Anterior cingulate cortex (tissue), 58 donors: ENCODE measurements at regions not wholly inside any gene's neighbourhood (a gene's known extent, or its start where the extent isn't known, plus 50 kb on each side); places are given as distances from the start of the nearest gene placed in this dataset.

Experiments used
- DNase-seq, 58 donors: peaks; one replicate each; lab custom pipeline; 2025; lab: John Stamatoyannopoulos, UW

- no peak for DNase-seq
Observed at GRCh38 chr9:108225149-108225800, 630.5 kb downstream of the ACTL7B start.

- no peak for DNase-seq
Observed at GRCh38 chr9:108224716-108225115, 631.1 kb downstream of the ACTL7B start.

GRCh38 chr9:108219664-108220063 lies 636.1 kb downstream of the ACTL7B start:
- no peak for DNase-seq

- no peak for DNase-seq
Observed at GRCh38 chr9:108217431-108218349, 638.1 kb downstream of the ACTL7B start.

GRCh38 chr9:108213511-108213910 lies 642.3 kb downstream of the ACTL7B start:
- DNase-seq: no peak

GRCh38 chr9:108212184-108212583 lies 643.6 kb downstream of the ACTL7B start:
- DNase-seq: peak in 6 of 58 donors; percentile 1 to 56 (median 8)

GRCh38 chr9:108211411-108211955 lies 644.3 kb downstream of the ACTL7B start:
- DNase-seq: no peak

GRCh38 chr9:108209132-108209685 lies 646.6 kb downstream of the ACTL7B start:
- no peak for DNase-seq

- DNase-seq: peak in 32 of 58 donors; percentile 2 to 73 (median 22)
Observed at GRCh38 chr9:108207561-108208165, 648.1 kb downstream of the ACTL7B start.

- no peak for DNase-seq
Observed at GRCh38 chr9:108205276-108205675, 650.5 kb downstream of the ACTL7B start.

- DNase-seq: no peak
Observed at GRCh38 chr9:108197899-108198298, 657.9 kb downstream of the ACTL7B start.

- DNase-seq: no peak
Observed at GRCh38 chr9:108197008-108197365, 658.8 kb downstream of the ACTL7B start.

GRCh38 chr9:108196332-108197007 lies 659.3 kb downstream of the ACTL7B start:
- DNase-seq: no peak

- no peak for DNase-seq
Observed at GRCh38 chr9:108194154-108194553, 661.6 kb downstream of the ACTL7B start.

- DNase-seq: no peak
Observed at GRCh38 chr9:108193026-108193710, 662.6 kb downstream of the ACTL7B start.

- no peak for DNase-seq
Observed at GRCh38 chr9:108191065-108191464, 664.7 kb downstream of the ACTL7B start.

GRCh38 chr9:108188976-108189375 lies 666.8 kb downstream of the ACTL7B start:
- DNase-seq: no peak

- DNase-seq: no peak
Observed at GRCh38 chr9:108188482-108188881, 667.3 kb downstream of the ACTL7B start.

- peak in 34 of 58 donors; percentile 5 to 59 (median 20) for DNase-seq
Observed at GRCh38 chr9:108186642-108187395, 669.0 kb downstream of the ACTL7B start.
